H9 (cell line): ENCODE measurements at regions not wholly inside any gene's neighbourhood (a gene's known extent, or its start where the extent isn't known, plus 50 kb on each side); places are given as distances from the start of the nearest gene placed in this dataset.

ENCODE experiments used
- DNase-seq: peaks from one replicate; pipeline ENCODE4 v3.0.0-alpha.2; 2017
- H2AFZ ChIP-seq: one replicate; pipeline ENCODE4 v1.6.1; 2013; ENCODE audit warnings: mild to moderate bottlenecking, low read length, control low read depth, moderate library complexity
- H2AK5ac ChIP-seq: 2 replicates; pipeline ENCODE4 v1.6.1; 2013; ENCODE audit warnings: low read length, control low read depth, mixed read lengths; ENCODE audit not compliant: insufficient read length
- H2BK120ac ChIP-seq: one replicate; pipeline ENCODE4 v1.6.1; 2013; ENCODE audit warnings: low read depth, mild to moderate bottlenecking, low read length, control low read depth, inconsistent platforms; ENCODE audit not compliant: poor library complexity, severe bottlenecking
- H2BK12ac ChIP-seq: 2 replicates; pipeline ENCODE4 v1.6.1; 2013; ENCODE audit warnings: low read length, control low read depth, mixed read lengths, low read depth; ENCODE audit not compliant: insufficient read length
- H2BK15ac ChIP-seq: 2 replicates; pipeline ENCODE4 v1.6.1; 2013; ENCODE audit warnings: low read depth, low read length, control low read depth
- H2BK20ac ChIP-seq: one replicate; pipeline ENCODE4 v1.6.1; 2013; ENCODE audit warnings: low read depth, mild to moderate bottlenecking, low read length, control low read depth, inconsistent platforms; ENCODE audit not compliant: poor library complexity, severe bottlenecking
- H2BK5ac ChIP-seq: 2 replicates; pipeline ENCODE4 v1.6.1; 2013; ENCODE audit warnings: low read length, control low read depth, mixed read lengths; ENCODE audit not compliant: insufficient read length
- H3K14ac ChIP-seq: 2 replicates; pipeline ENCODE4 v1.6.1; 2013; ENCODE audit warnings: low read length, control low read depth; ENCODE audit not compliant: insufficient read depth
- H3K18ac ChIP-seq: 2 replicates; pipeline ENCODE4 v1.6.1; 2013; ENCODE audit warnings: low read depth, mild to moderate bottlenecking, mixed read lengths, low read length, control low read depth; ENCODE audit not compliant: insufficient read length
- H3K23ac ChIP-seq: 2 replicates; pipeline ENCODE4 v1.6.1; 2013; ENCODE audit warnings: low read length, control low read depth, mixed read lengths, low read depth; ENCODE audit not compliant: insufficient read length
- H3K23me2 ChIP-seq: 2 replicates; pipeline ENCODE4 v1.6.1; 2013; ENCODE audit warnings: low read depth, mild to moderate bottlenecking, mixed read lengths, low read length, control low read depth; ENCODE audit not compliant: insufficient read length, poor library complexity, severe bottlenecking
- H3K27ac ChIP-seq: 2 replicates; pipeline ENCODE4 v1.5.1; 2013; ENCODE audit warnings: low read length, control low read depth, mixed read lengths, low read depth; ENCODE audit not compliant: insufficient read length
- H3K27me3 ChIP-seq: 2 replicates; pipeline ENCODE4 v1.6.1; 2013; ENCODE audit warnings: low read length, control low read depth, inconsistent platforms; ENCODE audit not compliant: insufficient read depth
- H3K4ac ChIP-seq: 2 replicates; pipeline ENCODE4 v1.6.1; 2013; ENCODE audit warnings: low read depth, mild to moderate bottlenecking, control low read depth, inconsistent platforms, low read length, moderate library complexity
- H3K4me1 ChIP-seq: 2 replicates; pipeline ENCODE4 v1.6.1; 2013; ENCODE audit warnings: low read length, control low read depth, inconsistent platforms; ENCODE audit not compliant: insufficient read depth
- H3K4me2 ChIP-seq: 2 replicates; pipeline ENCODE4 v1.6.1; 2013; ENCODE audit warnings: low read length, control low read depth, mixed read lengths; ENCODE audit not compliant: insufficient read length, insufficient read depth
- H3K56ac ChIP-seq: 2 replicates; pipeline ENCODE4 v1.6.1; 2013; ENCODE audit warnings: low read depth, mild to moderate bottlenecking, mixed read lengths, low read length, control low read depth; ENCODE audit not compliant: insufficient read length
- H3K79me1 ChIP-seq: 2 replicates; pipeline ENCODE4 v1.6.1; 2013; ENCODE audit warnings: low read depth, mild to moderate bottlenecking, moderate library complexity, low read length, control low read depth, inconsistent platforms; ENCODE audit not compliant: insufficient read depth, poor library complexity, severe bottlenecking
- H3K79me2 ChIP-seq: 2 replicates; pipeline ENCODE4 v1.6.1; 2013; ENCODE audit warnings: low read length, control low read depth, inconsistent platforms; ENCODE audit not compliant: insufficient read depth
- H3K9ac ChIP-seq: 2 replicates; pipeline ENCODE4 v1.6.1; 2013; ENCODE audit warnings: low read length, control low read depth, mixed read lengths; ENCODE audit not compliant: insufficient read length; ENCODE audit errors: extremely low read depth
- H3K9me3 ChIP-seq: one replicate; pipeline ENCODE4 v1.6.1; 2013; ENCODE audit warnings: low read depth, low read length, inconsistent platforms; ENCODE audit not compliant: control insufficient read depth
- H3T11ph ChIP-seq: one replicate; pipeline ENCODE4 v1.6.1; 2013; ENCODE audit warnings: mild to moderate bottlenecking, low read length, control low read depth, inconsistent platforms
- H4K20me1 ChIP-seq: one replicate; pipeline ENCODE4 v1.6.1; 2013; ENCODE audit not compliant: control insufficient read depth, insufficient read length, insufficient read depth
- H4K5ac ChIP-seq: 2 replicates; pipeline ENCODE4 v1.6.1; 2013; ENCODE audit warnings: low read depth, mild to moderate bottlenecking, mixed read lengths, low read length, control low read depth; ENCODE audit not compliant: insufficient read length
- H4K8ac ChIP-seq: replicated peaks from 2 replicates; pipeline ENCODE4 v1.6.1; 2013; ENCODE audit warnings: low read length, control low read depth, mixed read lengths, low read depth; ENCODE audit not compliant: insufficient read length
- H4K91ac ChIP-seq: 2 replicates; pipeline ENCODE4 v1.6.1; 2013; ENCODE audit warnings: low read depth, mild to moderate bottlenecking, moderate library complexity, mixed read lengths, low read length, control low read depth; ENCODE audit not compliant: insufficient read length
- H3K27ac Mint-ChIP-seq, 3 experiments: 2 replicates in 2 of 3; 3 replicates in 1 of 3; pipeline ENCODE4 v1.8.0; 2020 to 2021; ENCODE audit warnings: mixed read lengths in 3 of 3, mild to moderate bottlenecking in 1 of 3, moderate library complexity in 1 of 3
- H3K27me3 Mint-ChIP-seq: 2 replicates; pipeline ENCODE4 v1.8.0; 2021; ENCODE audit warnings: low read depth, mild to moderate bottlenecking, moderate library complexity, mixed read lengths
- H3K36me3 Mint-ChIP-seq, 3 experiments: 2 replicates in 2 of 3; 3 replicates in 1 of 3; pipeline ENCODE4 v1.8.0; 2020 to 2021; ENCODE audit warnings: low read depth in 3 of 3, mixed read lengths in 3 of 3; ENCODE audit not compliant: insufficient read depth in 1 of 3
- H3K4me1 Mint-ChIP-seq, 2 experiments: 2 replicates each; pipeline ENCODE4 v1.8.0; 2020; ENCODE audit warnings: mixed read lengths in 2 of 2
- H3K4me3 Mint-ChIP-seq, 2 experiments: 2 replicates in 1 of 2; 3 replicates in 1 of 2; pipeline ENCODE4 v1.8.0; 2020 to 2021; ENCODE audit warnings: mild to moderate bottlenecking in 2 of 2, mixed read lengths in 2 of 2, moderate library complexity in 1 of 2
- H3K9me3 Mint-ChIP-seq, 2 experiments: 2 replicates in 1 of 2; 3 replicates in 1 of 2; pipeline ENCODE4 v1.8.0; 2020; ENCODE audit warnings: mild to moderate bottlenecking in 2 of 2, mixed read lengths in 2 of 2, moderate library complexity in 1 of 2
- WGBS: extraction: QIAGEN DNeasy Blood & Tissue Kit; methylation state at CpG from one replicate; pipeline ENCODE4 v1.1.7; 2013; ENCODE audit warnings: missing lambda C conversion rate, low lambda C conversion rate, mixed read lengths; ENCODE audit not compliant: insufficient read length; ENCODE audit errors: extremely low coverage; 5-methylcytosine and 5-hydroxymethylcytosine counted together
- TF ChIP-seq, protein P1 (sequence below): fragments of 200-600 bp; sonication (generic); conservative IDR thresholded peaks from 3 replicates; pipeline ENCODE4 v1.8.0; 2021; ENCODE audit warnings: antibody characterized with exemption, mild to moderate bottlenecking

DNA sequence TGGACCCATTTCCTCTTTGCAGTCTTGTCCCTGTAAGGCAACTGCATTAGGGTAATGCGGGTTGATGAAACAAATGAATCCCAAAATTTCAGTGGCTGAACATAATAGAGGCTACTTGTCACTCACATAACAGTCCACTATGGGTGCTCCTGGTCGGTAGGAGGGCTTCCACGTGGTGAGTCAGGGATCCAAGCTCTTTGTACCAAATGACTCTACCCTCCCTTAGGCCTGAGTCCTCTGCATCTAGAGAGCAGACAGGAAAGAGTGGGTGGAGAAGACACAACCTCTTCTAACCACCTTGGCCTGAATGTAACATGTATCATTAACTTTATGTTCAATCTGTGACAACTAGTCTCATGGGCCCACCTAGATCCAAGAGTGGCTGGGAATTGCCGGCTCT is 86.2 kb upstream of the HAAO start:
- Histone ChIP-seq H3K56ac (no peak overlapping the region), H3K4me1 (no peaks in the 10 kb centered on the region), H3K9ac (no peak overlapping the region), H3T11ph (no peak overlapping the region), H3K27me3 (no peaks in the 10 kb centered on the region; the same call in 1 of the 2 replicates), H2BK12ac (no peak overlapping the region), H3K79me2 (no peaks in the 10 kb centered on the region), H2BK15ac (no peak overlapping the region), H3K14ac (no peak overlapping the region), H2AFZ (no peak overlapping the region), H3K4me2 (no peak overlapping the region), H3K23ac (no peak overlapping the region), H2BK20ac (no peak overlapping the region), H3K18ac (no peak overlapping the region), H4K5ac (no peak overlapping the region), H4K8ac (no peak overlapping the region), H3K4ac (no peak overlapping the region), H2BK5ac (no peak overlapping the region), H3K79me1 (no peaks in the 10 kb centered on the region), H2BK120ac (no peak overlapping the region), H3K9me3 (no peaks in the 10 kb centered on the region), H4K20me1 (no peaks in the 10 kb centered on the region), H3K27ac (no peak overlapping the region), H2AK5ac (no peak overlapping the region), H4K91ac (no peak overlapping the region), H3K23me2 (no peaks in the 10 kb centered on the region)
- H3K4me1 Mint-ChIP-seq: peaks cover 4% of the 10 kb centered on the region in 2 experiments; a peak in 3 of 4 replicates
- TF ChIP-seq, protein P1, sequence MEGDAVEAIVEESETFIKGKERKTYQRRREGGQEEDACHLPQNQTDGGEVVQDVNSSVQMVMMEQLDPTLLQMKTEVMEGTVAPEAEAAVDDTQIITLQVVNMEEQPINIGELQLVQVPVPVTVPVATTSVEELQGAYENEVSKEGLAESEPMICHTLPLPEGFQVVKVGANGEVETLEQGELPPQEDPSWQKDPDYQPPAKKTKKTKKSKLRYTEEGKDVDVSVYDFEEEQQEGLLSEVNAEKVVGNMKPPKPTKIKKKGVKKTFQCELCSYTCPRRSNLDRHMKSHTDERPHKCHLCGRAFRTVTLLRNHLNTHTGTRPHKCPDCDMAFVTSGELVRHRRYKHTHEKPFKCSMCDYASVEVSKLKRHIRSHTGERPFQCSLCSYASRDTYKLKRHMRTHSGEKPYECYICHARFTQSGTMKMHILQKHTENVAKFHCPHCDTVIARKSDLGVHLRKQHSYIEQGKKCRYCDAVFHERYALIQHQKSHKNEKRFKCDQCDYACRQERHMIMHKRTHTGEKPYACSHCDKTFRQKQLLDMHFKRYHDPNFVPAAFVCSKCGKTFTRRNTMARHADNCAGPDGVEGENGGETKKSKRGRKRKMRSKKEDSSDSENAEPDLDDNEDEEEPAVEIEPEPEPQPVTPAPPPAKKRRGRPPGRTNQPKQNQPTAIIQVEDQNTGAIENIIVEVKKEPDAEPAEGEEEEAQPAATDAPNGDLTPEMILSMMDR: no peak
- H3K27ac Mint-ChIP-seq: no peak overlapping the region
- no peaks in the 10 kb centered on the region for H3K36me3 Mint-ChIP-seq
- WGBS: no CpG with 5 or more reads among the region's 4 CpGs
- H3K9me3 Mint-ChIP-seq: no peaks in the 10 kb centered on the region
- DNase-seq: no peak
- H3K27me3 Mint-ChIP-seq: no peaks in the 10 kb centered on the region
- no peak overlapping the region for H3K4me3 Mint-ChIP-seq
